ENCODE measurements at regions not wholly inside any gene's neighbourhood (a gene's known extent, or its start where the extent isn't known, plus 50 kb on each side); places are given as distances from the start of the nearest gene placed in this dataset.
"Not testable (repeated sequence)": the region's sequence is repeated elsewhere in the genome, so short reads cannot be mapped to it uniquely, and the experiment has no call there.

DNA sequence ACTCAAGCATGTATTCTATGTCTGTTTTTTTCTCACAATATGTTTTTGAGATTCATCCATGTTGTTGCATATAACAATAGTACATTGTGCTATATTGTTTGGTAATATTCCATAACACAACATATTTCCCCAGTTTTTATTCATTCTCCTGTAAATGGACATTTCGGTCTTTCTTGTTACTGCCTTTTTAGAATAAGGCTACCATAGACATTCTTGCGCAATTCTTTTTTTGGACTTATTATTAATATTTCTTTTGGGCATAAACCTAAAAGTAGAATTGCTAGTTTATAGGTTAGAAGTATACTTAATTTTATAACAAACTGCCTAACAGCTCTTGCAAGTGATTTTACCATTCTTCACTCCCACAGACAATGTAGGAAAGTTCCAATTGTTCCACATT is 573.0 kb downstream of the ADGRL2 start:
- no peak overlapping the region for H3K4me3 ChIP-seq (ENCODE audit: low read depth, low read length)
- TF ChIP-seq, protein P1, sequence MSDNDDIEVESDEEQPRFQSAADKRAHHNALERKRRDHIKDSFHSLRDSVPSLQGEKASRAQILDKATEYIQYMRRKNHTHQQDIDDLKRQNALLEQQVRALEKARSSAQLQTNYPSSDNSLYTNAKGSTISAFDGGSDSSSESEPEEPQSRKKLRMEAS (IDR thresholded peaks at IDR 0.05; ENCODE audit: low read depth, low read length), result no peak
- TF ChIP-seq, protein P2, sequence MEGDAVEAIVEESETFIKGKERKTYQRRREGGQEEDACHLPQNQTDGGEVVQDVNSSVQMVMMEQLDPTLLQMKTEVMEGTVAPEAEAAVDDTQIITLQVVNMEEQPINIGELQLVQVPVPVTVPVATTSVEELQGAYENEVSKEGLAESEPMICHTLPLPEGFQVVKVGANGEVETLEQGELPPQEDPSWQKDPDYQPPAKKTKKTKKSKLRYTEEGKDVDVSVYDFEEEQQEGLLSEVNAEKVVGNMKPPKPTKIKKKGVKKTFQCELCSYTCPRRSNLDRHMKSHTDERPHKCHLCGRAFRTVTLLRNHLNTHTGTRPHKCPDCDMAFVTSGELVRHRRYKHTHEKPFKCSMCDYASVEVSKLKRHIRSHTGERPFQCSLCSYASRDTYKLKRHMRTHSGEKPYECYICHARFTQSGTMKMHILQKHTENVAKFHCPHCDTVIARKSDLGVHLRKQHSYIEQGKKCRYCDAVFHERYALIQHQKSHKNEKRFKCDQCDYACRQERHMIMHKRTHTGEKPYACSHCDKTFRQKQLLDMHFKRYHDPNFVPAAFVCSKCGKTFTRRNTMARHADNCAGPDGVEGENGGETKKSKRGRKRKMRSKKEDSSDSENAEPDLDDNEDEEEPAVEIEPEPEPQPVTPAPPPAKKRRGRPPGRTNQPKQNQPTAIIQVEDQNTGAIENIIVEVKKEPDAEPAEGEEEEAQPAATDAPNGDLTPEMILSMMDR (IDR thresholded peaks at IDR 0.05; ENCODE audit: low read depth, low read length), result no peak
- TF ChIP-seq MYC (IDR thresholded peaks at IDR 0.05; ENCODE audit: low read depth, low read length), result no peak
- no peak for TF ChIP-seq POLR2A (IDR thresholded peaks at IDR 0.05; ENCODE audit: extremely low read depth, insufficient read length)

DNA sequence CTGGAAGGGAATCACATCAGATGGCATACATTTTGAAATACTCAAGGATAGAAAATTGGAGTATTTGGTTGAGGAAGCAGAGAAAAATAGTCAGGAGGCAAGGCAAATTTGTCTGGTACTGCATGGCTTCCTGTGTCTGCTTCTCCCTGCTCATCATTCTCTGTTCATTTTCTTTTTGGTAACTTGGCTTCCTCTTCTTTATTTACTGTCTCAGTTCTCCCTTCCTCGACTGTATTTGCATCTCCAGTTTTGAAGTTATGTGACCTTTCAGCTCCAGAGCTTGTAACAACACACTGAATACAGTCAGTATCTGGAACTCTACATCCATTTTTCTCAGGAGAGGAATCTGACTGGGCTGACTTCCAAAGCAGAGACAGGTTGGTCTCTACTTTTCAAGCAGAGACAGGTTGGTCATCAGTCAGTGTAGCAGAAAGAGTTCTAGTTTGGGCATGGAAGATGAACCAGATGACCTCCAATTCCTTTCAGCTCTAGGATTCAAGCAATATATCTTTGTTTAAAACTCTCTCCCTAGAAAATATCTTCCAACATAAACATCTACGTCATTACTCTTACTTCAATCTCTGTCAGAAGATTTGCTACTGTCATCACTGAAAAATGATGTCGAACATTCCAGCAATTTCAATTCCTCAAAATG is 571.2 kb downstream of the ADGRL2 start:
- no peak overlapping the region for H3K4me3 ChIP-seq (ENCODE audit: low read depth, low read length)
- TF ChIP-seq MYC (IDR thresholded peaks at IDR 0.05; ENCODE audit: low read depth, low read length), result no peak
- DNase-seq (ENCODE audit: low read depth), result no peak

More for the DNA sequence above, 573.0 kb downstream of the ADGRL2 start:
- DNase-seq (ENCODE audit: low read depth), result no peak

DNA sequence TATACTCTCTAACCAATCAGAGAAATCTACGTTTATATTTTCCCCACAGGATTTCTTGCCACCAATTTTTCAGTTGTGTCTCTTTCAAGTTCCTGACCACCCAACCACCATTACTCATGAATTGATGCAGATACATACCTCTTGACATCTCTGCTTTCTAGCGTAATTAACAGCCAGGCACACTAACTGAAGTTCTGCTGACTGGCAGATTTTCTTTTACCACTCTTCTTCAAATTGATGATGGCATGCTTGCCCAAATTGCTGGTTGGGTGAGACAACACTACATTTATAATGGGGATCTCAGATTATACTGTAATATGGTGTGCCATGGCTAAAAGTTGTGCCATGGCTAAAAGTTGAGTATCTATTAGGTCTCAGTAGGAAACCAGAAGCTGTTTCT is 566.7 kb downstream of the ADGRL2 start:
- H3K4me3 ChIP-seq (ENCODE audit: low read depth, low read length), result no peak overlapping the region
- TF ChIP-seq POLR2A (IDR thresholded peaks at IDR 0.05; ENCODE audit: extremely low read depth, insufficient read length), result no peak
- TF ChIP-seq, protein P2 (IDR thresholded peaks at IDR 0.05; ENCODE audit: low read depth, low read length), result no peak
- no peak for TF ChIP-seq MYC (IDR thresholded peaks at IDR 0.05; ENCODE audit: low read depth, low read length)
- TF ChIP-seq, protein P1 (IDR thresholded peaks at IDR 0.05; ENCODE audit: low read depth, low read length), result no peak
- no peak for DNase-seq (ENCODE audit: low read depth)

DNA sequence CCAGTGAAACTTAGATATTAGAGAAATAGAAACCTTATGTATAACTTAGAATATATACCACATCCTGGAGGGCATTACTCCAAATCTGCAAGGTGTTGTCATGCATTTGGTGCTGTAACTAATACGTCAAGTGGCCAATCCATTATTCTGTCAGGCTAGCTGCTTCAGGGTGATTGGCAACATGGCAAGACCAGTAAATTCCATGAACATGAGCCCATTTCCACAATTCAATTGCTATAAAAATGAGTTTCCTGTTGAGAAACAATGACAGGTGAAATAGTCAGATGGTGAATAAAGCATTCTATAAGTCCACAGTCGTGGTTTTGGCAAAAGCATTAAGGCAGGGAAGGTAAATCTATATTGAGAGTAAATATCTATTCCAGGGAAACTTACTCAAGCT is 566.0 kb downstream of the ADGRL2 start:
- H3K4me3 ChIP-seq (ENCODE audit: low read depth, low read length), result no peak overlapping the region
- TF ChIP-seq MYC (IDR thresholded peaks at IDR 0.05; ENCODE audit: low read depth, low read length) (no peak), POLR2A (IDR thresholded peaks at IDR 0.05; ENCODE audit: extremely low read depth, insufficient read length) (no peak)
- TF ChIP-seq, protein P1 (IDR thresholded peaks at IDR 0.05; ENCODE audit: low read depth, low read length), result no peak
- TF ChIP-seq, protein P2 (IDR thresholded peaks at IDR 0.05; ENCODE audit: low read depth, low read length), result no peak
- no peak for DNase-seq (ENCODE audit: low read depth)

DNA sequence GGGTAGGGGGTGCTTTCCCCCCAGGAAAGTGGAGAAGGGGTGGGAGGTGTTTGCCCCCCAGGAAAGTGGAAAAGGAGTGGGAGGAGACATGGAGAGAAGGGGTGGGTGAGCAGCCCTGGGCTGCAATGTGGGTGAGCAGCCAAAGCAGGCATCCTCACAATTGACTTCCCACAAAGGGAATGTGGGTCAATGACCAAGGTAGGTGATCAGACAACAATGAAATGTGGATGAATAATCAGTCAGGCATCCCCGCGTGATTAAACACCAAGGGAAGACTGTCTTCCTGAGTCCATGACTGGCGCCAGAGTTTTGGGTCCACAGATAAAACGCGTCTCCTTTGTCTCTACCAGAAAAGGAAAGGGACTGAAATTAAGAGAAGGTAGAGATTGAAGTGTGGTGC is 558.8 kb downstream of the ADGRL2 start:
- not testable (repeated sequence) for DNase-seq (ENCODE audit: low read depth); H3K4me3 ChIP-seq (ENCODE audit: low read depth, low read length)

DNA sequence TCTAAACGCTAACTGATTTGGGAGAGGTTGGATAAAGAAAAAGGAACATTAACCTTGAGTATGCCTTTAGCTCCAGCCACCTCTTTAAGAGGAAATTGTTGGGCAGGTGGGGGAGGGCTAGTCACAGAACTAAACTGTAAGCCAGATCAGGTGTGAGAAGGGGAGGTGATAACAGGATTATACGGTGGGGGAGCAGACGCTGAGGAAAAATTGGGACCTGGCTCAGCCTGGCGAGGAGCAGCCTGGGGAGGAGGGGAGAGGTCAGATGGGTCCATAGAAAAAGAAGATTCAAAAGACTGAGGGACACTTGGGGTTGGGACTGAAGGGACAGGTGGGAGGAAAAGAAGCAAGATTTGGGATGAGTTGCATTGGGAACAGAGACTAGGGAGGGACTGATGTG is 558.0 kb downstream of the ADGRL2 start:
- not testable (repeated sequence) for DNase-seq (ENCODE audit: low read depth); H3K4me3 ChIP-seq (ENCODE audit: low read depth, low read length)

DNA sequence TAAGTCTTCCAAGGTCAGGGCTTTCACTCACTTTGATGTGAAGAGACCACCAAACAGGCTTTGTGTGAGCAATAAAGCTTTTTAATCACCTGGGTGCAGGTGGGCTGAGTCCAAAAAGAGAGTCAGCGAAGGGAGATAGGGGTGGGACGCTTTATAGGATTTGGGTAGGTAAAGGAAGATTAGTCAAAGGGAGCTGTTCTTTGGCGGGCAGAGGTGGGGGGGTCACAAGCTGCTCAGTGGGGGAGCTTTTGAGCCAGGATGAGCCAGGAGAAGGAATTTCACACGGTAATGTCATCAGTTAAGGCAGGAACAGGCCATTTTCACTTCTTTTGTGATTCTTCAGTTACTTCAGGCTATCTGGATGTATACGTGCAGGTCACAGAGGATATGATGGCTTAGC is 553.8 kb downstream of the ADGRL2 start:
- not testable (repeated sequence) for H3K4me3 ChIP-seq (ENCODE audit: low read depth, low read length); DNase-seq (ENCODE audit: low read depth)

DNA sequence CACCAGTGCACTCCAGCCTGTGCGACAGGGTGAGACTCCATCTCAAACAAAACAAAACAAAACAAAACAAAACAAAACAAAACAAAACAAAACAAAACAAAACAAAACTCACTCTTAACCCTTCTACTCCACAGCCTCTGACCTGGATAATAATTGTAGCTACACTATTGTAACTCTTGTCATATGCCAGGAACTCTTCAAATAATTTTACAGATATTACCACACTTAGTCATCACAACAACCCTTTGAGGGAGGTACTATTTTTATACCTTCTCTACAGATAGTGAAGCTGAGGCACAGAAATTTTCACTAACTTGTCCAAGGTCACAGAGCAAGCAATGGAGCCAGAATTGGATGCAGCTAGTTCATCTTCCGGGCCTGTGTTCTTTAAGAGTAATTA is 547.8 kb downstream of the ADGRL2 start:
- no peak for DNase-seq (ENCODE audit: low read depth)
- TF ChIP-seq, protein P2 (IDR thresholded peaks at IDR 0.05; ENCODE audit: low read depth, low read length), result no peak
- H3K4me3 ChIP-seq (ENCODE audit: low read depth, low read length), result no peak overlapping the region

All from NB4 (cell line).